ENCODE measurements at regions not wholly inside any gene's neighbourhood (a gene's known extent, or its start where the extent isn't known, plus 50 kb on each side); places are given as distances from the start of the nearest gene placed in this dataset.

GRCh38 chr13:85719749-85720148, 79.5 kb downstream of the SLITRK6 start:
- TF ChIP-seq TAF1 (IDR thresholded peaks at IDR 0.05; ENCODE audit: borderline replicate concordance, insufficient read depth, low read length) (no peak), SIN3A (IDR thresholded peaks at IDR 0.05; ENCODE audit: borderline replicate concordance, insufficient read depth, low read length) (no peak), FOXP2 (optimal IDR thresholded peaks at IDR 0.05; ENCODE audit: borderline replicate concordance, extremely low read depth, extremely low read length, insufficient read depth) (no peak), POLR2AphosphoS5 (IDR thresholded peaks at IDR 0.05; ENCODE audit: low read depth, low read length) (no peak)
- TF ChIP-seq, protein P1, sequence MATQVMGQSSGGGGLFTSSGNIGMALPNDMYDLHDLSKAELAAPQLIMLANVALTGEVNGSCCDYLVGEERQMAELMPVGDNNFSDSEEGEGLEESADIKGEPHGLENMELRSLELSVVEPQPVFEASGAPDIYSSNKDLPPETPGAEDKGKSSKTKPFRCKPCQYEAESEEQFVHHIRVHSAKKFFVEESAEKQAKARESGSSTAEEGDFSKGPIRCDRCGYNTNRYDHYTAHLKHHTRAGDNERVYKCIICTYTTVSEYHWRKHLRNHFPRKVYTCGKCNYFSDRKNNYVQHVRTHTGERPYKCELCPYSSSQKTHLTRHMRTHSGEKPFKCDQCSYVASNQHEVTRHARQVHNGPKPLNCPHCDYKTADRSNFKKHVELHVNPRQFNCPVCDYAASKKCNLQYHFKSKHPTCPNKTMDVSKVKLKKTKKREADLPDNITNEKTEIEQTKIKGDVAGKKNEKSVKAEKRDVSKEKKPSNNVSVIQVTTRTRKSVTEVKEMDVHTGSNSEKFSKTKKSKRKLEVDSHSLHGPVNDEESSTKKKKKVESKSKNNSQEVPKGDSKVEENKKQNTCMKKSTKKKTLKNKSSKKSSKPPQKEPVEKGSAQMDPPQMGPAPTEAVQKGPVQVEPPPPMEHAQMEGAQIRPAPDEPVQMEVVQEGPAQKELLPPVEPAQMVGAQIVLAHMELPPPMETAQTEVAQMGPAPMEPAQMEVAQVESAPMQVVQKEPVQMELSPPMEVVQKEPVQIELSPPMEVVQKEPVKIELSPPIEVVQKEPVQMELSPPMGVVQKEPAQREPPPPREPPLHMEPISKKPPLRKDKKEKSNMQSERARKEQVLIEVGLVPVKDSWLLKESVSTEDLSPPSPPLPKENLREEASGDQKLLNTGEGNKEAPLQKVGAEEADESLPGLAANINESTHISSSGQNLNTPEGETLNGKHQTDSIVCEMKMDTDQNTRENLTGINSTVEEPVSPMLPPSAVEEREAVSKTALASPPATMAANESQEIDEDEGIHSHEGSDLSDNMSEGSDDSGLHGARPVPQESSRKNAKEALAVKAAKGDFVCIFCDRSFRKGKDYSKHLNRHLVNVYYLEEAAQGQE (IDR thresholded peaks at IDR 0.05; ENCODE audit: insufficient read depth in 1 of 2, low read depth in 2 of 2, low read length in 2 of 2), result no peak

DNA sequence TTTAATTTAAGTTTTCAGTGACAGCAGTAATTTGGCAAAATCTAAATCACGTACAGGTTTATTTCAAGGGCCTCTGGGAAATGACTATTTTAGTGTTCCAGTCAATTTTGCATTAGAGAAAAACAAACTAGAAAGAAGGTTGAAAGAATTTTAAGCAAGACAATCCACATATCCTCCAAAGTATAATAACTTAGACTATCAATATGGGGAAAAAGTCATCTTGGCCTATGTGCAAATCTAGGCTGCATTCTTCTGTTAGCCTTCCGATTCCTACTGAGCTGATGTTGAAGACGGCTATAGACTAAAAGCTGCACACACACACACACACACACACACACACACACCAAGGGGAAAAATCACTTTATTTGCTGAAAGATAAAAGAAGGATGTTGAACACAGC, 81.3 kb downstream of the SLITRK6 start:
- TF ChIP-seq, protein P1 (IDR thresholded peaks at IDR 0.05; ENCODE audit: insufficient read depth in 1 of 2, low read depth in 2 of 2, low read length in 2 of 2), result no peak
- no peak for TF ChIP-seq FOXP2 (optimal IDR thresholded peaks at IDR 0.05; ENCODE audit: borderline replicate concordance, extremely low read depth, extremely low read length, insufficient read depth)
- TF ChIP-seq SIN3A (IDR thresholded peaks at IDR 0.05; ENCODE audit: borderline replicate concordance, insufficient read depth, low read length), result no peak
- TF ChIP-seq TAF1 (IDR thresholded peaks at IDR 0.05; ENCODE audit: borderline replicate concordance, insufficient read depth, low read length), result no peak
- no peak for TF ChIP-seq POLR2AphosphoS5 (IDR thresholded peaks at IDR 0.05; ENCODE audit: low read depth, low read length)

DNA sequence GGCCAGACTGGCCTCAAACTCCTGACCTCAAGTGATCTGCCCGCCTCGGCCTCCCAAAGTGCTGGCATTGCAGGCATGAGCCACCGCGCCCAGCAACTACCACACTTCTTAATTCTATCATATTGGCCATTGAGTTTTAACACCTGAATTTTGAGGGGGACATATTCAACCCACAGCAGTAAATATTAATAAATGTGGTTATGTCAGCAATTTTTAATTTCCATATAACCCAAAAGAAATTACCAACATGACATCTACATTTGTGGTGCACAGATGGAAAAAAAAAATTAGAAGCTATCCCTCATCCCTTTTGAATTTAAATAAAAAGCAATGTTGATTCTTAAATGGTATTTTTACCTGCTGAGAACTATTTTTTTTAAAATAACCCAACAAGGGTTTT, 88.7 kb downstream of the SLITRK6 start:
- TF ChIP-seq POLR2AphosphoS5 (IDR thresholded peaks at IDR 0.05; ENCODE audit: low read depth, low read length) (no peak), FOXP2 (optimal IDR thresholded peaks at IDR 0.05; ENCODE audit: borderline replicate concordance, extremely low read depth, extremely low read length, insufficient read depth) (no peak), SIN3A (IDR thresholded peaks at IDR 0.05; ENCODE audit: borderline replicate concordance, insufficient read depth, low read length) (no peak), TAF1 (IDR thresholded peaks at IDR 0.05; ENCODE audit: borderline replicate concordance, insufficient read depth, low read length) (no peak)
- TF ChIP-seq, protein P1 (IDR thresholded peaks at IDR 0.05; ENCODE audit: insufficient read depth in 1 of 2, low read depth in 2 of 2, low read length in 2 of 2), result no peak

DNA sequence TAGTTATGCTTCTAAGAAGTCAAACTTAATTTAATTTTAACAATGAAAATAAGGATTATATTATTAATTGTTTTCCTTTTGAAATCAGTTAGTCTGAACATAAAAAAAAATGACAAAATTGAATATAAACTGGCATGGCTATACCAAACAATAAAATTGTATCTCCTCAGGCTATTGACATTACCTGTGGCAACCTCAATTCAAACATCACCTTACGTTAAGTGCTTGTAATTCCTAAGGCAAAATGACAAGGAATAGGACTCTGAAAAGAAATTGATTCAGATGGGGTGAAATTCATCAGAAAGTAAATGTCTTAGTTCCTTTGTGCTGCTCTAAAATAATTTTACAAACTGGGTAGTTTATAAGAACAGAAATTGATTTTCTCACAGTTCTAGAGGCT, 89.5 kb downstream of the SLITRK6 start:
- TF ChIP-seq SIN3A (IDR thresholded peaks at IDR 0.05; ENCODE audit: borderline replicate concordance, insufficient read depth, low read length) (no peak), TAF1 (IDR thresholded peaks at IDR 0.05; ENCODE audit: borderline replicate concordance, insufficient read depth, low read length) (no peak), FOXP2 (optimal IDR thresholded peaks at IDR 0.05; ENCODE audit: borderline replicate concordance, extremely low read depth, extremely low read length, insufficient read depth) (no peak), POLR2AphosphoS5 (IDR thresholded peaks at IDR 0.05; ENCODE audit: low read depth, low read length) (no peak)
- TF ChIP-seq, protein P1 (IDR thresholded peaks at IDR 0.05; ENCODE audit: insufficient read depth in 1 of 2, low read depth in 2 of 2, low read length in 2 of 2), result no peak

DNA sequence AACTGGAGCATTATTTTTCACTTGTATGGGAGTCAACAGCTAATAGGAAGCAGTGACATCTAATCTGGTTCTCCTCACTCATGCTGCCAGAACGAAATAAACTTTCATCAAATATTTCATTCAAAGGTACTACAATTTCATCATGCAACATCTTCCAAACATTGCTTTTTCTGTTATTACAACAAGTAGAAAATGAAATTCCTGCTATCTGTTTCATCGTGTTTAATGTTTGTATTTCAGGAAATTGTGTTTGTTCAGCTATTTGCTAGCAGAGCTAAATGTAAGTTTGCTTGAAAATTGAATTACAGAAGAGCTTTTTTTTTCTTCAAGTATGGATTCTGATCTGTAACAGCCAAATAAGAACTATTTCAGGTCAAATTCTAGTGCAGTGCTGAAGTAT, 90.1 kb downstream of the SLITRK6 start:
- no peak for TF ChIP-seq FOXP2 (optimal IDR thresholded peaks at IDR 0.05; ENCODE audit: borderline replicate concordance, extremely low read depth, extremely low read length, insufficient read depth)
- TF ChIP-seq TAF1 (IDR thresholded peaks at IDR 0.05; ENCODE audit: borderline replicate concordance, insufficient read depth, low read length), result no peak
- no peak for TF ChIP-seq POLR2AphosphoS5 (IDR thresholded peaks at IDR 0.05; ENCODE audit: low read depth, low read length)
- TF ChIP-seq SIN3A (IDR thresholded peaks at IDR 0.05; ENCODE audit: borderline replicate concordance, insufficient read depth, low read length), result no peak
- TF ChIP-seq, protein P1 (IDR thresholded peaks at IDR 0.05; ENCODE audit: insufficient read depth in 1 of 2, low read depth in 2 of 2, low read length in 2 of 2), result no peak
